ENCODE measurements at regions not wholly inside any gene's neighbourhood (a gene's known extent, or its start where the extent isn't known, plus 50 kb on each side); places are given as distances from the start of the nearest gene placed in this dataset.

DNA sequence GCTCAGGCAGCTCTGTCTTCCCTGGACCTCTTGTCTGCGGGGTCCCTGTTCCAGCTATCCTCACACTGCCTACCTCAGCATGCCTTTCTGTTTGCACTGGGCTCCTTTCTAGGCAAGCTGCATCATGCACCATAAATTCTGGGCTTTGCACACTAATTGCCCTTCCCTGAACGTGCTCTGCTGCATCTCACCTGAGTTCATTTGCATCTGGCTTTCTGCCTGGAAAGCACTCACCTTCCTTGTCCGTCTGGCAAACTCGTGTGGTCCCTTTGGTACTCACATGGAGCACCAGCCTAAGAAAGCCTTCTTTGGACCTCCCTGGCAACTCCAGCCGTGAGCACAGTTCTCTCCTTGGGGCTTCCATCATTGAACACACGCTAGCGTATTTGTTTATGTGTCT is 365.6 kb downstream of the SV2B start:
- Histone ChIP-seq H3K79me2 (replicated peaks; ENCODE audit: insufficient read depth, low read length) (no peaks in the 10 kb centered on the region), H3F3A (ENCODE audit: insufficient read depth, low read length, poor library complexity, severe bottlenecking) (no peaks in the 10 kb centered on the region), H3K9me2 (ENCODE audit: insufficient read depth, low read length) (no peaks in the 10 kb centered on the region), H4K20me1 (ENCODE audit: insufficient read depth) (no peaks in the 10 kb centered on the region), H3K9ac (ENCODE audit: low read length) (no peak overlapping the region), H3K4me3 (ENCODE audit: low read length) (no peak overlapping the region), H3K4me2 (ENCODE audit: low read length) (no peak overlapping the region), H3K27me3 (ENCODE audit: insufficient read depth, low read depth, low read length) (no peaks in the 10 kb centered on the region), H3K27ac (ENCODE audit: low read length) (no peak overlapping the region), H3K36me3 (ENCODE audit: insufficient read depth, low read length) (no peaks in the 10 kb centered on the region), H3K9me3 (ENCODE audit: low read length) (no peaks in the 10 kb centered on the region), H2AFZ (ENCODE audit: low read depth, low read length) (no peak overlapping the region)
- TF ChIP-seq EZH2 (IDR thresholded peaks at IDR 0.05; ENCODE audit: borderline replicate concordance, insufficient read depth, low read length, poor library complexity, severe bottlenecking), result no peak
- TF ChIP-seq RAD21 (conservative IDR thresholded peaks at IDR 0.05), result no peak
- TF ChIP-seq CTCF (IDR thresholded peaks at IDR 0.05; ENCODE audit: poor library complexity, severe bottlenecking), result no peak
- TF ChIP-seq POLR2AphosphoS5 (IDR thresholded peaks at IDR 0.05), result no peak
- no peak for TF ChIP-seq SMC3 (conservative IDR thresholded peaks at IDR 0.05; ENCODE audit: poor library complexity)
- TF ChIP-seq MXI1 (conservative IDR thresholded peaks at IDR 0.05; ENCODE audit: poor library complexity, severe bottlenecking), result no peak
- TF ChIP-seq EP300 (conservative IDR thresholded peaks at IDR 0.05; ENCODE audit: poor library complexity, severe bottlenecking), result no peak
- TF ChIP-seq REST (IDR thresholded peaks at IDR 0.05; ENCODE audit: borderline replicate concordance), result no peak
- no peak for TF ChIP-seq TAF1 (IDR thresholded peaks at IDR 0.05; ENCODE audit: low read depth)

DNA sequence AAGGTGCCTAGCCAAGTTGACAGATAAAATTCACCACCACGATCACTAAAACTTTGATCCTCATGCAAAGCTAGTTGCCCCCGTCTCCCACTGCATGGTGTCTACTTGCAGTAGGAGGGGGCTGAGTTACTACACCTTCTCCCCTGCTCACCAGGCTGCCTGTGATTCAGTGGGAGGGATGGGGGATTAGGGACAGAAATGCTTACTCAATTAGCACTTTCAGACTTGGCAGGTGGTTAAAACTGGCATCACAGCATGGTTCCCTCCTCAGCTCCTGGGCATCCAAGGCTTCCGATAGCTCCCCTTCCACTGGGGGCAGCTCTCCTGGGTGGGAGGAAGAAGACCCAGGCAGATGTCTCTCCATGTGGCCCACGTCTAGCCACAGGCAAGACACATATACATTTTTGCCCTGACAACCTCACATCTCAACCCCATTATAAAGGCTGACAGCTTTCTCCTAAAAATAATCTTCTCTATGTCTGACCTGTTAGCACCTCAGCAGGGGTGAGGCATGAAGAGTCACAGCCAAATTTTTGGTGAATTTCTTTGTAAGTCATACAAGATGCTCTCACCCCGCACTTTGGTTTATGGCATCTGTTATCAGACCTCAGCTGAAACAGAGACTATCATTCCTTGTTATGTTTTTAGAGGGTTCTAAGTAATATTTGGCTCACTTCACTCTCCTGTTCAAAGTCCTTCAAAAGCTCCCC is 369.0 kb downstream of the SV2B start:
- H3K27me3 ChIP-seq (ENCODE audit: insufficient read depth, low read depth, low read length), result no peaks in the 10 kb centered on the region
- H3K4me3 ChIP-seq (ENCODE audit: low read length), result no peak overlapping the region
- H2AFZ ChIP-seq (ENCODE audit: low read depth, low read length), result no peak overlapping the region
- no peaks in the 10 kb centered on the region for H3K36me3 ChIP-seq (ENCODE audit: insufficient read depth, low read length)
- no peak overlapping the region for H3K4me2 ChIP-seq (ENCODE audit: low read length)
- no peak overlapping the region for H3K27ac ChIP-seq (ENCODE audit: low read length)
- no peaks in the 10 kb centered on the region for H3K9me2 ChIP-seq (ENCODE audit: insufficient read depth, low read length)
- no peaks in the 10 kb centered on the region for H3K9me3 ChIP-seq (ENCODE audit: low read length)
- no peak for TF ChIP-seq POLR2AphosphoS5 (IDR thresholded peaks at IDR 0.05)
- no peak for TF ChIP-seq MXI1 (conservative IDR thresholded peaks at IDR 0.05; ENCODE audit: poor library complexity, severe bottlenecking)
- no peak for TF ChIP-seq EP300 (conservative IDR thresholded peaks at IDR 0.05; ENCODE audit: poor library complexity, severe bottlenecking)
- no peak for TF ChIP-seq TAF1 (IDR thresholded peaks at IDR 0.05; ENCODE audit: low read depth)
- no peak for TF ChIP-seq REST (IDR thresholded peaks at IDR 0.05; ENCODE audit: borderline replicate concordance)
- TF ChIP-seq EZH2 (IDR thresholded peaks at IDR 0.05; ENCODE audit: borderline replicate concordance, insufficient read depth, low read length, poor library complexity, severe bottlenecking), result no peak
- H3K79me2 ChIP-seq (replicated peaks; ENCODE audit: insufficient read depth, low read length), result no peaks in the 10 kb centered on the region
- no peaks in the 10 kb centered on the region for H4K20me1 ChIP-seq (ENCODE audit: insufficient read depth)
- H3K9ac ChIP-seq (ENCODE audit: low read length), result no peak overlapping the region
- no peaks in the 10 kb centered on the region for H3F3A ChIP-seq (ENCODE audit: insufficient read depth, low read length, poor library complexity, severe bottlenecking)
